K562 (cell line): ENCODE measurements at regions not wholly inside any gene's neighbourhood (a gene's known extent, or its start where the extent isn't known, plus 50 kb on each side); places are given as distances from the start of the nearest gene placed in this dataset.

Experiments
- ATAC-seq: fragments of 200-7000 bp; cut with Tn5 transposase; 3 replicates; pipeline ENCODE4 v1.9.1; 2020; ENCODE audit warnings: moderate library complexity
- BruUV-seq: library from RNA; stranded (reverse); fragments of 400-500 nt; replicated peaks from 2 replicates; lab custom pipeline; 2021; lab: Mats Ljungman, UMichigan
- CTCF ChIA-PET: fragments of 300-600 bp; formaldehyde crosslinking; extraction: SDS; loops from one replicate; lab custom pipeline; 2021; ENCODE audit warnings: low intra/inter-chr PET ratio; lab: Yijun Ruan, JAX
- POLR2A ChIA-PET: fragments of 300-600, 350-650 bp; sonication (Branson Sonifier 250); formaldehyde crosslinking; extraction: SDS; loops from one replicate; lab custom pipeline; 2021; ENCODE audit warnings: antibody characterized with exemption, inconsistent platforms; lab: Yijun Ruan, JAX
- DNase-seq, 4 experiments: peaks; one replicate each; pipeline versions ENCODE4 v3.0.0 to v3.0.0-alpha.2; 2011 to 2018; ENCODE audit warnings: low spot score in 3 of 4, mixed read lengths in 3 of 4; ENCODE audit errors: extremely low read depth in 1 of 4
- FAIRE-seq: peaks from 2 replicates; lab custom pipeline; 2011; peaks lifted over from hg19 to GRCh38; lab: Jason Lieb, UNC
- H2AFZ ChIP-seq: 2 replicates; pipeline ENCODE4 v1.6.0; 2011; ENCODE audit warnings: low read depth, low read length, control low read depth, inconsistent platforms
- H3K27ac ChIP-seq: fragments of 200-600 bp; 3 replicates; pipeline ENCODE4 v1.8.0; 2011; ENCODE audit warnings: low read depth, mild to moderate bottlenecking, control low read depth, inconsistent platforms, low read length, moderate library complexity, mixed read lengths; ENCODE audit errors: extremely low read depth
- H3K27me3 ChIP-seq, 2 experiments: fragments of 300-600 bp in 1 of 2; 2 replicates in 1 of 2; 3 replicates in 1 of 2; pipeline versions ENCODE4 v1.6.0 to v1.8.0; 2011; ENCODE audit warnings: inconsistent platforms in 2 of 2, low read length in 2 of 2, mild to moderate bottlenecking in 1 of 2, mixed read lengths in 1 of 2, moderate library complexity in 1 of 2; ENCODE audit not compliant: control insufficient read depth in 2 of 2, insufficient read depth in 2 of 2
- H3K36me3 ChIP-seq: fragments of 300-600 bp; 3 replicates; pipeline ENCODE4 v1.8.0; 2011; ENCODE audit warnings: mild to moderate bottlenecking, low read length, inconsistent platforms; ENCODE audit not compliant: control insufficient read depth, insufficient read depth
- H3K4me1 ChIP-seq, 2 experiments: fragments of 200-600 bp in 1 of 2; replicated peaks in 1 of 2; 2 replicates in 1 of 2; 3 replicates in 1 of 2; pipeline versions ENCODE4 v1.5.1 to v1.8.0; 2011; ENCODE audit warnings: inconsistent platforms in 2 of 2, low read length in 2 of 2, mild to moderate bottlenecking in 1 of 2, mixed read lengths in 1 of 2, moderate library complexity in 1 of 2; ENCODE audit not compliant: control insufficient read depth in 2 of 2, insufficient read depth in 2 of 2
- H3K4me2 ChIP-seq: 2 replicates; pipeline ENCODE4 v1.6.1; 2011; ENCODE audit warnings: low read length, control low read depth, inconsistent platforms, mixed read lengths; ENCODE audit not compliant: insufficient read depth
- H3K4me3 ChIP-seq: fragments of 200-600 bp; sonication (generic), shearing (Covaris generic); 2 replicates; pipeline ENCODE4 v1.5.1; 2016; ENCODE audit warnings: control low read depth, inconsistent platforms
- H3K79me2 ChIP-seq: fragments of 200-600 bp; 3 replicates; pipeline ENCODE4 v1.8.0; 2011; ENCODE audit warnings: low read length, inconsistent platforms; ENCODE audit not compliant: control insufficient read depth, insufficient read depth
- H3K9ac ChIP-seq, 2 experiments: 2 replicates each; pipeline versions ENCODE4 v1.6.0 to v1.6.1; 2011; ENCODE audit warnings: low read depth in 2 of 2, low read length in 2 of 2, control low read depth in 1 of 2, inconsistent platforms in 1 of 2, mild to moderate bottlenecking in 1 of 2, mixed read lengths in 1 of 2; ENCODE audit not compliant: insufficient read depth in 1 of 2
- H3K9me1 ChIP-seq: one replicate; pipeline ENCODE4 v1.6.0; 2011; ENCODE audit warnings: inconsistent platforms, mild to moderate bottlenecking, low read length, moderate library complexity; ENCODE audit not compliant: control insufficient read depth, insufficient read depth
- H3K9me3 ChIP-seq: replicated peaks from 2 replicates; pipeline ENCODE4 v1.5.1; 2011; ENCODE audit warnings: low read depth, low read length, inconsistent platforms; ENCODE audit not compliant: control insufficient read depth, insufficient read depth
- H4K20me1 ChIP-seq: replicated peaks from 2 replicates; pipeline ENCODE4 v1.6.1; 2011; ENCODE audit warnings: low read length, inconsistent platforms, mixed read lengths; ENCODE audit not compliant: control insufficient read depth, insufficient read depth
- ATF4 ChIP-seq: fragments of 450-650 bp; formaldehyde crosslinking; IDR thresholded peaks from 2 replicates; pipeline ENCODE4 v1.4.0; 2022; ENCODE audit warnings: mild to moderate bottlenecking, moderate library complexity
- DDX20 ChIP-seq: fragments of 450-650 bp; IDR thresholded peaks from 2 replicates; pipeline ENCODE4 v1.6.1; 2016; ENCODE audit warnings: missing genetic modification characterization, low read depth, mild to moderate bottlenecking, missing compliant biosample characterization, moderate library complexity
- EGR1 ChIP-seq: fragments of 450-650 bp; conservative IDR thresholded peaks from 2 replicates; pipeline ENCODE4 v1.6.1; 2017; ENCODE audit warnings: mild to moderate bottlenecking
- IRF9 ChIP-seq: fragments of 450-650 bp; IDR thresholded peaks from 2 replicates; pipeline ENCODE4 v1.6.1; 2016; ENCODE audit warnings: missing biosample characterization, missing genetic modification characterization
- JUN ChIP-seq, 2 experiments: sonication (generic) in 1 of 2; formaldehyde crosslinking in 1 of 2; IDR thresholded peaks; 2 replicates each; pipeline versions ENCODE4 v1.6.1 to v1.8.0; 2012 to 2022; ENCODE audit warnings: borderline replicate concordance in 2 of 2, mild to moderate bottlenecking in 2 of 2, improper control_type of control experiment in 1 of 2, low read depth in 1 of 2, low read length in 1 of 2, missing genetic modification reagents in 1 of 2
- JUND ChIP-seq, 2 experiments: IDR thresholded peaks; 2 replicates in 1 of 2; 3 replicates in 1 of 2; pipeline ENCODE4 v1.6.1; 2011; ENCODE audit warnings: borderline replicate concordance in 2 of 2, low read depth in 2 of 2, low read length in 2 of 2, improper control_type of control experiment in 1 of 2, missing biosample characterization in 1 of 2, missing genetic modification characterization in 1 of 2, missing genetic modification reagents in 1 of 2
- RUNX1 ChIP-seq: sonication (generic); IDR thresholded peaks from 2 replicates; pipeline ENCODE4 v1.6.1; 2016; ENCODE audit warnings: antibody characterized with exemption, low read depth
- SMARCC2 ChIP-seq: fragments of 450-650 bp; IDR thresholded peaks from 2 replicates; pipeline ENCODE4 v1.6.1; 2017; ENCODE audit warnings: antibody characterized with exemption, moderate library complexity, mild to moderate bottlenecking, low read depth
- TCF7L2 ChIP-seq: fragments of 150-350 bp; IDR thresholded peaks from 2 replicates; pipeline ENCODE4 v1.6.1; 2016; ENCODE audit warnings: low read depth, mild to moderate bottlenecking, low read length, moderate library complexity
- TFAP4 ChIP-seq: sonication (generic); formaldehyde crosslinking; IDR thresholded peaks from 2 replicates; pipeline ENCODE4 v1.8.0; 2022; ENCODE audit warnings: missing genetic modification reagents, mild to moderate bottlenecking, moderate library complexity, borderline replicate concordance
- ZNF609 ChIP-seq: sonication (generic); formaldehyde crosslinking; IDR thresholded peaks from 2 replicates; pipeline ENCODE4 v1.8.1; 2023; ENCODE audit warnings: missing genetic modification reagents, mild to moderate bottlenecking, borderline replicate concordance
- WGBS: fragments of 100-300 bp; shearing (Covaris generic); methylation state at CpG from one replicate; pipeline ENCODE4 v1.1.6; 2016; ENCODE audit warnings: low coverage, mixed read lengths; ENCODE audit not compliant: insufficient coverage; ENCODE audit errors: missing lambda C conversion rate; 5-methylcytosine and 5-hydroxymethylcytosine counted together
- in situ Hi-C: fragments of 300-500 bp; cut with MboI; formaldehyde crosslinking; loops from 4 replicates; pipeline ENCODE4 v1.15.0; 2018; ENCODE audit warnings: inconsistent platforms, mixed read lengths
- intact Hi-C: fragments of 100-400 bp; cut with micrococcal nuclease; formaldehyde crosslinking; loops from 2 replicates; pipeline ENCODE4 v1.14.2; 2022

GRCh38 chr1:198880818-198881597, 242.2 kb downstream of the PTPRC start:
- Histone ChIP-seq H3K36me3 (no peaks in the 10 kb centered on the region), H2AFZ (no peak overlapping the region), H3K9ac (no peak overlapping the region), H3K9me1 (no peaks in the 10 kb centered on the region), H3K79me2 (no peaks in the 10 kb centered on the region), H3K4me1 (no peaks in the 10 kb centered on the region), H3K4me2 (no peak overlapping the region), H3K27ac (no peak overlapping the region), H3K4me3 (no peak overlapping the region), H3K9me3 (no peaks in the 10 kb centered on the region; the same call in 1 of the 2 replicates), H3K27me3 (no peaks in the 10 kb centered on the region), H4K20me1 (no peaks in the 10 kb centered on the region)
- no peak for ATAC-seq
- 3% methylated on average over 4 of the region's 4 CpGs for WGBS
- ChIA-PET CTCF (no interaction called here), POLR2A (no interaction called here)
- intact Hi-C loops (no loop called here), in situ Hi-C loops (no loop called here)
- no TSS peak for BruUV-seq
- DNase-seq = no peak
- FAIRE-seq = no peak
- TF ChIP-seq SMARCC2 = no peak
- TF ChIP-seq JUN (IDR thresholded peaks at IDR 0.05; ENCODE audit: borderline replicate concordance, low read depth, low read length) = peak; percentile 28; the same call in 1 of the 2 replicates
- no peak for TF ChIP-seq JUN (CRISPR knock-in tag; IDR thresholded peaks at IDR 0.05; ENCODE audit: borderline replicate concordance)
- TF ChIP-seq TFAP4 (CRISPR knock-in tag) = no peak
- no peak for TF ChIP-seq ZNF609 (CRISPR knock-in tag)
- no peak for TF ChIP-seq RUNX1
- TF ChIP-seq JUND (IDR thresholded peaks at IDR 0.05; ENCODE audit: borderline replicate concordance, low read depth, low read length) = peak; percentile 33; the same call in 1 of the 2 replicates
- 0 out of 3 replicates have a peak, but pooled peaks have one; percentile 25 for TF ChIP-seq JUND (tag; IDR thresholded peaks at IDR 0.05; ENCODE audit: borderline replicate concordance, low read depth, low read length)
- TF ChIP-seq TCF7L2 = no peak
- peak; percentile 88 for TF ChIP-seq ATF4 (CRISPR knock-in tag)
- TF ChIP-seq DDX20 = no peak
- TF ChIP-seq IRF9 (tag) = 0 out of 2 replicates have a peak, but pooled peaks have one; percentile 18
- no peak for TF ChIP-seq EGR1
